Activated B cell treated with CpG ODN at 0.5 μM for 24 hours (primary cell): ENCODE measurements at regions not wholly inside any gene's neighbourhood (a gene's known extent, or its start where the extent isn't known, plus 50 kb on each side); places are given as distances from the start of the nearest gene placed in this dataset.
"Not testable (repeated sequence)": the region's sequence is repeated elsewhere in the genome, so short reads cannot be mapped to it uniquely, and the experiment has no call there.

ENCODE experiments used
- ATAC-seq: fragments of 200-7000 bp; cut with Tn5 transposase; one replicate; pipeline ENCODE4 v1.10.0; 2021; ENCODE audit warnings: low read depth, mild to moderate bottlenecking, moderate library complexity
- CTCF ChIA-PET: fragments of 350-600 bp; sonication (Branson Sonifier 250); formaldehyde crosslinking; loops from one replicate; lab custom pipeline; 2021; ENCODE audit warnings: antibody characterized with exemption; lab: Charles Lee
- POLR2A ChIA-PET: fragments of 350-600 bp; sonication (Branson Sonifier 250); formaldehyde crosslinking; loops from one replicate; lab custom pipeline; 2021; ENCODE audit warnings: antibody characterized with exemption; lab: Charles Lee
- DNase-seq: peaks from one replicate; pipeline ENCODE4 v3.0.0; 2022
- H3K27ac Mint-ChIP-seq: one replicate; pipeline ENCODE4 v1.8.0; 2020; ENCODE audit warnings: mixed read lengths
- H3K27me3 Mint-ChIP-seq: one replicate; pipeline ENCODE4 v1.8.0; 2021; ENCODE audit warnings: mixed read lengths
- H3K36me3 Mint-ChIP-seq: one replicate; pipeline ENCODE4 v1.8.0; 2021; ENCODE audit warnings: low read depth, mixed read lengths
- H3K4me1 Mint-ChIP-seq: one replicate; pipeline ENCODE4 v1.8.0; 2021; ENCODE audit warnings: mixed read lengths
- H3K4me3 Mint-ChIP-seq: one replicate; pipeline ENCODE4 v1.8.0; 2020; ENCODE audit warnings: mild to moderate bottlenecking, mixed read lengths
- H3K9me3 Mint-ChIP-seq: one replicate; pipeline ENCODE4 v1.8.0; 2020; ENCODE audit warnings: mixed read lengths
- CTCF ChIP-seq: fragments of 200-600 bp; IDR thresholded peaks from one replicate; pipeline ENCODE4 v1.8.0; 2022; ENCODE audit warnings: antibody characterized with exemption, mild to moderate bottlenecking
- intact Hi-C: fragments of 100-400 bp; cut with micrococcal nuclease; formaldehyde crosslinking; loops from one replicate; pipeline ENCODE4 v1.15.1; 2024

- no peaks in the 10 kb centered on the region for H3K9me3 Mint-ChIP-seq
- no peak overlapping the region for H3K27ac Mint-ChIP-seq
- TF ChIP-seq CTCF = no peak
- ChIA-PET POLR2A (no interaction called here), CTCF (no interaction called here)
- H3K4me1 Mint-ChIP-seq = no peaks in the 10 kb centered on the region
- DNase-seq (no peak), ATAC-seq (no peak)
- no peaks in the 10 kb centered on the region for H3K27me3 Mint-ChIP-seq
- H3K36me3 Mint-ChIP-seq = no peaks in the 10 kb centered on the region
- H3K4me3 Mint-ChIP-seq = no peak overlapping the region
- intact Hi-C loops = no loop called here
These were observed 217.5 kb downstream of the DPY19L2 start for GRCh38 chr12:63450816-63451215.

- TF ChIP-seq CTCF = no peak
- Mint-ChIP-seq H3K27ac (no peak overlapping the region), H3K4me1 (no peaks in the 10 kb centered on the region), H3K27me3 (no peaks in the 10 kb centered on the region), H3K9me3 (no peaks in the 10 kb centered on the region), H3K4me3 (no peak overlapping the region), H3K36me3 (no peaks in the 10 kb centered on the region)
- CTCF ChIA-PET = no interaction called here
- intact Hi-C loops = no loop called here
- DNase-seq (no peak), ATAC-seq (no peak)
- POLR2A ChIA-PET = no interaction called here
These were observed 218.0 kb downstream of the DPY19L2 start for GRCh38 chr12:63450334-63450733.

DNA sequence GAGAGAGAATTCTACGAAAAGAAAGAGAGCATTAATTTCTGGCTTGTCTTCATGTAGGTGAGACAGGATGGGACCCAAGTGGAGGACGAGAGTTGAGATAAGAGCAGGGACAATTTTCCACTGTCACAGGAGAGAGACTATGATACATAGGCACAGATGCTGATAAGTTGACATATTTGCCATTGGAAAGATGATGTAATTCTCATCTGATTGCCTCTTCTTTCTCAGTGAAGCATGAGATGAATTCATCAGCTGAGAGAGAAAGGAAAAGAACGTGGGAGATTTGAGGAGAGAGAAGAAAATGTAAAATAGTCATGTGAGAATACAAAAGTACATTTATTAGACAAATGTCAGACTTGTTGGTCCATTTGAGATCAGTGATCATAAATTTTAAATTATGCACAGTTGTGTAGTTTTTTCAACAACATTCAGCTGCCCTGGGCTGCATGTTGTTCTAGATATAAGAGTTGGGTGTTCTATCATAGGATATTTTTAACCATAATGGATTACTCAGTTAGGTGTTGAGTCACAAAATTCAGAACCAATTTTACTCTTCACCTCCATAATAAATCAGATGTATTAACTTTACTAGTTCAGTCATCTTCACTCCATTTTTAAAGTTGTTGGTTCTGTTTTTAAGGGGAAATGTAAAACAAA lies 222.9 kb downstream of the DPY19L2 start:
- POLR2A ChIA-PET = no interaction called here
- H3K27me3 Mint-ChIP-seq = no peaks in the 10 kb centered on the region
- DNase-seq (no peak), ATAC-seq (no peak)
- no peaks in the 10 kb centered on the region for H3K9me3 Mint-ChIP-seq
- TF ChIP-seq CTCF = no peak
- no peak overlapping the region for H3K4me3 Mint-ChIP-seq
- intact Hi-C loops = no loop called here
- CTCF ChIA-PET = no interaction called here
- no peaks in the 10 kb centered on the region for H3K36me3 Mint-ChIP-seq
- H3K27ac Mint-ChIP-seq = no peak overlapping the region
- no peaks in the 10 kb centered on the region for H3K4me1 Mint-ChIP-seq

GRCh38 chr12:63440048-63440447 lies 228.2 kb downstream of the DPY19L2 start:
- H3K4me3 Mint-ChIP-seq = no peak overlapping the region
- TF ChIP-seq CTCF = no peak
- no peak for ATAC-seq
- no peaks in the 10 kb centered on the region for H3K36me3 Mint-ChIP-seq
- ChIA-PET CTCF (no interaction called here), POLR2A (no interaction called here)
- H3K4me1 Mint-ChIP-seq = no peaks in the 10 kb centered on the region
- H3K9me3 Mint-ChIP-seq = no peaks in the 10 kb centered on the region
- intact Hi-C loops = no loop called here
- H3K27ac Mint-ChIP-seq = no peak overlapping the region
- DNase-seq = no peak
- H3K27me3 Mint-ChIP-seq = no peaks in the 10 kb centered on the region

GRCh38 chr12:63434384-63434783 lies 233.9 kb downstream of the DPY19L2 start:
- H3K4me3 Mint-ChIP-seq, H3K36me3 Mint-ChIP-seq, H3K27ac Mint-ChIP-seq, ATAC-seq, POLR2A ChIA-PET, H3K4me1 Mint-ChIP-seq, H3K9me3 Mint-ChIP-seq, CTCF ChIA-PET, H3K27me3 Mint-ChIP-seq, DNase-seq, intact Hi-C loops: not testable (repeated sequence)

GRCh38 chr12:63427969-63428368 lies 240.3 kb downstream of the DPY19L2 start:
- intact Hi-C loops = not testable (repeated sequence)

GRCh38 chr12:63427029-63427428 lies 241.3 kb downstream of the DPY19L2 start:
- ATAC-seq, H3K36me3 Mint-ChIP-seq, DNase-seq, H3K9me3 Mint-ChIP-seq, CTCF ChIA-PET, POLR2A ChIA-PET, H3K27ac Mint-ChIP-seq, H3K4me3 Mint-ChIP-seq, intact Hi-C loops, H3K4me1 Mint-ChIP-seq, H3K27me3 Mint-ChIP-seq: not testable (repeated sequence)

More at GRCh38 chr12:63427969-63428368, 240.3 kb downstream of the DPY19L2 start:
- H3K27me3 Mint-ChIP-seq, H3K4me1 Mint-ChIP-seq, H3K27ac Mint-ChIP-seq, DNase-seq, CTCF ChIA-PET, H3K4me3 Mint-ChIP-seq, H3K36me3 Mint-ChIP-seq, ATAC-seq, POLR2A ChIA-PET, H3K9me3 Mint-ChIP-seq: not testable (repeated sequence)
